A673 (cell line): ENCODE measurements at regions not wholly inside any gene's neighbourhood (a gene's known extent, or its start where the extent isn't known, plus 50 kb on each side); places are given as distances from the start of the nearest gene placed in this dataset.

ENCODE experiments used
- BruUV-seq: library from RNA; stranded (reverse); fragments of 400-500 nt; replicated peaks from 2 replicates; lab custom pipeline; 2021; lab: Mats Ljungman, UMichigan
- CTCF ChIA-PET: fragments of 300-600 bp; sonication (Branson Sonifier 250); formaldehyde crosslinking; loops from one replicate; lab custom pipeline; 2022; ENCODE audit warnings: antibody characterized with exemption; lab: Charles Lee
- POLR2A ChIA-PET: fragments of 300-600 bp; sonication (Branson Sonifier 250); formaldehyde crosslinking; loops from one replicate; lab custom pipeline; 2022; ENCODE audit warnings: antibody characterized with exemption; ENCODE audit not compliant: low non-redundant PET; lab: Charles Lee
- DNase-seq: peaks from one replicate; pipeline ENCODE4 v3.0.0-alpha.2; 2015; ENCODE audit warnings: low spot score
- H3K27ac ChIP-seq: fragments of 200-600 bp; sonication (generic); 2 replicates; pipeline ENCODE4 v1.5.1; 2016; ENCODE audit warnings: mixed run types, low read depth, mild to moderate bottlenecking, mixed read lengths, antibody characterized with exemption, low read length; ENCODE audit not compliant: poor library complexity, severe bottlenecking
- H3K27me3 ChIP-seq: fragments of 200-600 bp; sonication (generic); replicated peaks from 2 replicates; pipeline ENCODE4 v1.6.1; 2017; ENCODE audit warnings: mixed run types, low read depth, mild to moderate bottlenecking, mixed read lengths, antibody characterized with exemption, low read length; ENCODE audit not compliant: insufficient read depth, poor library complexity
- H3K36me3 ChIP-seq: fragments of 200-600 bp; sonication (generic); 2 replicates; pipeline ENCODE4 v1.6.1; 2016; ENCODE audit warnings: mixed run types, mild to moderate bottlenecking, mixed read lengths, antibody characterized with exemption, low read length; ENCODE audit not compliant: insufficient read depth, poor library complexity, severe bottlenecking
- H3K4me1 ChIP-seq: fragments of 200-600 bp; sonication (generic); 2 replicates; pipeline ENCODE4 v1.6.1; 2017; ENCODE audit warnings: mixed run types, mild to moderate bottlenecking, mixed read lengths, antibody characterized with exemption, low read length; ENCODE audit not compliant: insufficient read depth, poor library complexity, severe bottlenecking
- H3K4me3 ChIP-seq: fragments of 200-600 bp; sonication (generic); 2 replicates; pipeline ENCODE4 v1.5.1; 2016; ENCODE audit warnings: low read depth, mixed run types, mild to moderate bottlenecking, mixed read lengths, low read length; ENCODE audit not compliant: poor library complexity, severe bottlenecking
- H3K9me3 ChIP-seq: fragments of 200-600 bp; sonication (generic); 2 replicates; pipeline ENCODE4 v1.6.1; 2016; ENCODE audit warnings: mixed run types, low read depth, mild to moderate bottlenecking, mixed read lengths, antibody characterized with exemption, low read length; ENCODE audit not compliant: poor library complexity, severe bottlenecking
- EZH2 ChIP-seq: fragments of 200-600 bp; sonication (generic); IDR thresholded peaks from 2 replicates; pipeline ENCODE4 v1.6.1; 2017; ENCODE audit warnings: borderline replicate concordance, low read depth, mild to moderate bottlenecking, mixed read lengths, antibody characterized with exemption, low read length; ENCODE audit not compliant: poor library complexity, severe bottlenecking
- intact Hi-C: fragments of 100-400 bp; cut with micrococcal nuclease; formaldehyde crosslinking; loops from one replicate; pipeline ENCODE4 v1.10.0; 2022; ENCODE audit not compliant: unreplicated experiment
- TF ChIP-seq, protein P1 (sequence below): fragments of 300-800, 200-600 bp; sonication (generic); conservative IDR thresholded peaks from 2 replicates; pipeline ENCODE4 v1.5.1; 2017; ENCODE audit warnings: low read depth, mild to moderate bottlenecking, antibody characterized with exemption, low read length, moderate library complexity, mixed read lengths

DNA sequence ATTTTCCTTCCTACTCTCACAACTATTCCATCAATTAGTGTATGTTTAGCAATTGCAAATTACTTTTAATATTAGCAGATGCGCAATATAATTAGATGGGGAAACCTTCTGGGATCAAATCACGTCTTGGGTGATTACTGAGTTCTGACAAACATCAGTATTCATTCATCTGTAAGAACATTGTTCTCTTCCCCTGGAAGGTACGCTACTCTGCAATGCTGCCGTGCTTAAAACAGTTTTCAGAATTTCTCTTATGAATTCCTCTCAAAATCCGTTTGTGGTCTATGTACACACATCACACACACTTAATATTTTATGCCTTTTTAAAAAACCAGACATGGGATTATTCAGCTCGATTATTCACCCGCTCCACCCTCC lies 237.5 kb upstream of the NEBL start:
- intact Hi-C loops: no loop called here
- no peaks in the 10 kb centered on the region for H3K27me3 ChIP-seq
- POLR2A ChIA-PET: no interaction called here
- H3K4me3 ChIP-seq: no peak overlapping the region
- DNase-seq: no peak
- H3K9me3 ChIP-seq: no peaks in the 10 kb centered on the region
- CTCF ChIA-PET: no interaction called here
- H3K36me3 ChIP-seq: no peaks in the 10 kb centered on the region
- no peaks in the 10 kb centered on the region for H3K4me1 ChIP-seq
- no TSS peak for BruUV-seq
- TF ChIP-seq, protein P1, sequence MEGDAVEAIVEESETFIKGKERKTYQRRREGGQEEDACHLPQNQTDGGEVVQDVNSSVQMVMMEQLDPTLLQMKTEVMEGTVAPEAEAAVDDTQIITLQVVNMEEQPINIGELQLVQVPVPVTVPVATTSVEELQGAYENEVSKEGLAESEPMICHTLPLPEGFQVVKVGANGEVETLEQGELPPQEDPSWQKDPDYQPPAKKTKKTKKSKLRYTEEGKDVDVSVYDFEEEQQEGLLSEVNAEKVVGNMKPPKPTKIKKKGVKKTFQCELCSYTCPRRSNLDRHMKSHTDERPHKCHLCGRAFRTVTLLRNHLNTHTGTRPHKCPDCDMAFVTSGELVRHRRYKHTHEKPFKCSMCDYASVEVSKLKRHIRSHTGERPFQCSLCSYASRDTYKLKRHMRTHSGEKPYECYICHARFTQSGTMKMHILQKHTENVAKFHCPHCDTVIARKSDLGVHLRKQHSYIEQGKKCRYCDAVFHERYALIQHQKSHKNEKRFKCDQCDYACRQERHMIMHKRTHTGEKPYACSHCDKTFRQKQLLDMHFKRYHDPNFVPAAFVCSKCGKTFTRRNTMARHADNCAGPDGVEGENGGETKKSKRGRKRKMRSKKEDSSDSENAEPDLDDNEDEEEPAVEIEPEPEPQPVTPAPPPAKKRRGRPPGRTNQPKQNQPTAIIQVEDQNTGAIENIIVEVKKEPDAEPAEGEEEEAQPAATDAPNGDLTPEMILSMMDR: no peak
- TF ChIP-seq EZH2: no peak
- no peak overlapping the region for H3K27ac ChIP-seq

GRCh38 chr10:21130683-21131442 lies 233.8 kb upstream of the NEBL start:
- Histone ChIP-seq H3K27ac (no peak overlapping the region), H3K36me3 (no peaks in the 10 kb centered on the region), H3K27me3 (no peaks in the 10 kb centered on the region), H3K4me3 (no peak overlapping the region), H3K4me1 (no peaks in the 10 kb centered on the region), H3K9me3 (no peaks in the 10 kb centered on the region)
- ChIA-PET CTCF (no interaction called here), POLR2A (no interaction called here)
- BruUV-seq: no TSS peak
- no peak for DNase-seq
- intact Hi-C loops: no loop called here
- TF ChIP-seq EZH2: no peak
- TF ChIP-seq, protein P1: no peak

DNA sequence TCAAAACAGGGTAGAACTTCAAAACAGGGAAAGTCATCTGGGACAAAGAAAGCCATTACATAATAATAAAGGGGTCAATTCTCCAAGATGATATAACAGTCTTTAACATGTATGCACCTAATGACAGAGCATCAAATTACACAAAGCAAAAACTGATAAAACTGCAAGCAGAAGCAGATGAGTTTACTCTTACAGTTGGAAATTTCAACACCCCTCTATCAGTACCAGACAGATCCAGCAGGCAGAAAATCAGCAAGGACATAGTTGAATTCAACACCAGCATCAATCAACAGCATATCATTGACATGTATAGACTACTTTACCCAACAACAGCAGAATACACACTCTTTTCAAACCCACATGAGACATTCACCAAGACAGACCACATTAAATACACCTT lies 233.0 kb upstream of the NEBL start:
- ChIA-PET POLR2A (no interaction called here), CTCF (no interaction called here)
- Histone ChIP-seq H3K36me3 (no peaks in the 10 kb centered on the region), H3K9me3 (no peaks in the 10 kb centered on the region), H3K27me3 (no peaks in the 10 kb centered on the region), H3K27ac (no peak overlapping the region), H3K4me1 (no peaks in the 10 kb centered on the region), H3K4me3 (no peak overlapping the region)
- TF ChIP-seq, protein P1: no peak
- no peak for TF ChIP-seq EZH2
- no peak for DNase-seq
- no TSS peak for BruUV-seq
- intact Hi-C loops: no loop called here
